GM18511 (cell line): ENCODE measurements at regions not wholly inside any gene's neighbourhood (a gene's known extent, or its start where the extent isn't known, plus 50 kb on each side); places are given as distances from the start of the nearest gene placed in this dataset.

Source experiments
- ATAC-seq: cut with Tn5 transposase; IDR thresholded peaks from one replicate; pipeline ENCODE4 v1.9.1; 2021; ENCODE audit warnings: mild to moderate bottlenecking, moderate library complexity; ENCODE audit not compliant: unreplicated experiment

GRCh38 chr2:198453866-198454265 is 649.5 kb downstream of the PLCL1 start:
- no peak for ATAC-seq

- peak; percentile 62 for ATAC-seq
Observed at GRCh38 chr2:198452327-198452726, 647.9 kb downstream of the PLCL1 start.

- no peak for ATAC-seq
Observed at GRCh38 chr2:198448789-198449188, 644.4 kb downstream of the PLCL1 start.

GRCh38 chr2:198444800-198445287 is 640.5 kb downstream of the PLCL1 start:
- ATAC-seq, result no peak

- ATAC-seq, result no peak
Observed at GRCh38 chr2:198441901-198442300, 637.5 kb downstream of the PLCL1 start.

- no peak for ATAC-seq
Observed at GRCh38 chr2:198441246-198441645, 636.9 kb downstream of the PLCL1 start.

GRCh38 chr2:198440833-198441232 is 636.4 kb downstream of the PLCL1 start:
- no peak for ATAC-seq

- no peak for ATAC-seq
Observed at GRCh38 chr2:198438331-198438730, 633.9 kb downstream of the PLCL1 start.

GRCh38 chr2:198424112-198424511 is 619.7 kb downstream of the PLCL1 start:
- ATAC-seq, result no peak

GRCh38 chr2:198417836-198418235 is 613.4 kb downstream of the PLCL1 start:
- no peak for ATAC-seq

GRCh38 chr2:198414976-198415375 is 610.6 kb downstream of the PLCL1 start:
- ATAC-seq, result no peak

- no peak for ATAC-seq
Observed at GRCh38 chr2:198411936-198412335, 607.5 kb downstream of the PLCL1 start.

GRCh38 chr2:198408171-198408570 is 603.8 kb downstream of the PLCL1 start:
- no peak for ATAC-seq

- ATAC-seq, result no peak
Observed at GRCh38 chr2:198405311-198405710, 600.9 kb downstream of the PLCL1 start.

GRCh38 chr2:198401644-198402043 is 597.3 kb downstream of the PLCL1 start:
- no peak for ATAC-seq

GRCh38 chr2:198400999-198401398 is 596.6 kb downstream of the PLCL1 start:
- ATAC-seq, result no peak

GRCh38 chr2:198394208-198394607 is 589.8 kb downstream of the PLCL1 start:
- no peak for ATAC-seq

- no peak for ATAC-seq
Observed at GRCh38 chr2:198390670-198391069, 586.3 kb downstream of the PLCL1 start.

- ATAC-seq, result no peak
Observed at GRCh38 chr2:198387677-198388076, 583.3 kb downstream of the PLCL1 start.

GRCh38 chr2:198385856-198386255 is 581.5 kb downstream of the PLCL1 start:
- ATAC-seq, result no peak

- ATAC-seq, result no peak
Observed at GRCh38 chr2:198385326-198385725, 580.9 kb downstream of the PLCL1 start.

- ATAC-seq, result no peak
Observed at GRCh38 chr2:198383392-198383791, 579.0 kb downstream of the PLCL1 start.

GRCh38 chr2:198382811-198383210 is 578.4 kb downstream of the PLCL1 start:
- no peak for ATAC-seq

GRCh38 chr2:198376677-198377076 is 572.3 kb downstream of the PLCL1 start:
- no peak for ATAC-seq
